ENCODE measurements at regions not wholly inside any gene's neighbourhood (a gene's known extent, or its start where the extent isn't known, plus 50 kb on each side); places are given as distances from the start of the nearest gene placed in this dataset.

- Mint-ChIP-seq H3K27ac (no peak overlapping the region), H3K4me3 (no peak overlapping the region), H3K4me1 (ENCODE audit: low read depth) (no peaks in the 10 kb centered on the region), H3K27me3 (no peaks in the 10 kb centered on the region), H3K9me3 (peaks cover 3% of the 10 kb centered on the region), H3K36me3 (ENCODE audit: low read depth) (no peaks in the 10 kb centered on the region)
- ATAC-seq (ENCODE audit: poor library complexity), result no peak
- no peak for TF ChIP-seq CTCF (IDR thresholded peaks at IDR 0.05)
- no peak overlapping the region for H3K27ac ChIP-seq (ENCODE audit: low read depth in 1 of 2, low read length in 2 of 2)
- H3K9me3 ChIP-seq (ENCODE audit: control insufficient read depth in 1 of 2, insufficient read depth in 1 of 2, low read length in 2 of 2), result peaks cover 0 to 8% of the 10 kb centered on the region in 2 experiments
- H3K4me1 ChIP-seq (ENCODE audit: insufficient read depth, low read length), result no peaks in the 10 kb centered on the region
- no peak overlapping the region for H3K4me3 ChIP-seq (ENCODE audit: low read length)
- no peaks in the 10 kb centered on the region for H3K36me3 ChIP-seq (ENCODE audit: insufficient read depth, low read length)
- no peak for DNase-seq
- intact Hi-C loops (cut with DNase I, micrococcal nuclease), result no loop called here
- CTCF ChIA-PET, result no interaction called here
- POLR2A ChIA-PET, result no interaction called here
- no peaks in the 10 kb centered on the region for H3K27me3 ChIP-seq (ENCODE audit: control insufficient read depth in 1 of 2, insufficient read depth in 2 of 2, low read length in 2 of 2)
Measured at GRCh38 chr12:16475521-16475920, 128.1 kb downstream of the MGST1 start.

DNA sequence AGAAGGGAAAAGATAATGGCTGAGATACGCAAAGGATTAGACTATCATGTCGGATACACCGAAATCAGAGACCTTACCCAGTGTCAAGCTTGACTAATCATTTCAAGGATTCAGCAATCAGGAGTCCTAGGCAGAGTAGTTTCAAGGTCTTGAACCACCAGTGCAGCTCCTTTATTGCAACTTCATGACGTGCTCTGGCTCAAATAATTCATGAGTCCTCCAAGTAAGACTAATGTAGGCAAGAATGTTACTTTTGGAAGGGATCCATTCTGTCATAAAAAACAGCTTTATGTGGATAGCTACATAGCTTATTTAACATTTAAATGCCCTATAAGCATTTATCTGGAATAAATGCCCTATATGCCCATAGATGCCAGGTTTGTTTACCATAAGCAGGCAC is 123.2 kb downstream of the LMO3 start:
- CTCF ChIA-PET, result no interaction called here
- H3K4me1 Mint-ChIP-seq (ENCODE audit: low read depth), result no peaks in the 10 kb centered on the region
- no peak overlapping the region for H3K27ac ChIP-seq (ENCODE audit: low read depth in 1 of 2, low read length in 2 of 2)
- TF ChIP-seq CTCF (IDR thresholded peaks at IDR 0.05), result no peak
- DNase-seq, result no peak
- intact Hi-C loops (cut with DNase I, micrococcal nuclease), result no loop called here
- no peaks in the 10 kb centered on the region for H3K4me1 ChIP-seq (ENCODE audit: insufficient read depth, low read length)
- no peaks in the 10 kb centered on the region for H3K27me3 ChIP-seq (ENCODE audit: control insufficient read depth in 1 of 2, insufficient read depth in 2 of 2, low read length in 2 of 2)
- peaks cover 0 to 14% of the 10 kb centered on the region in 2 experiments for H3K9me3 ChIP-seq (ENCODE audit: control insufficient read depth in 1 of 2, insufficient read depth in 1 of 2, low read length in 2 of 2)
- H3K9me3 Mint-ChIP-seq, result peaks cover 20% of the 10 kb centered on the region
- POLR2A ChIA-PET, result no interaction called here
- H3K4me3 ChIP-seq (ENCODE audit: low read length), result no peak overlapping the region
- no peak overlapping the region for H3K27ac Mint-ChIP-seq
- H3K4me3 Mint-ChIP-seq, result no peak overlapping the region
- no peak for ATAC-seq (ENCODE audit: poor library complexity)
- no peaks in the 10 kb centered on the region for H3K36me3 Mint-ChIP-seq (ENCODE audit: low read depth)
- H3K27me3 Mint-ChIP-seq, result no peaks in the 10 kb centered on the region
- H3K36me3 ChIP-seq (ENCODE audit: insufficient read depth, low read length), result no peaks in the 10 kb centered on the region

- Mint-ChIP-seq H3K4me3 (no peak overlapping the region), H3K27ac (no peak overlapping the region), H3K4me1 (ENCODE audit: low read depth) (no peaks in the 10 kb centered on the region), H3K36me3 (ENCODE audit: low read depth) (no peaks in the 10 kb centered on the region), H3K9me3 (peaks cover 6% of the 10 kb centered on the region), H3K27me3 (no peaks in the 10 kb centered on the region)
- Histone ChIP-seq H3K27ac (ENCODE audit: low read depth in 1 of 2, low read length in 2 of 2) (no peak overlapping the region), H3K4me1 (ENCODE audit: insufficient read depth, low read length) (no peaks in the 10 kb centered on the region), H3K9me3 (ENCODE audit: control insufficient read depth in 1 of 2, insufficient read depth in 1 of 2, low read length in 2 of 2) (peaks cover 0 to 3% of the 10 kb centered on the region in 2 experiments), H3K36me3 (ENCODE audit: insufficient read depth, low read length) (no peaks in the 10 kb centered on the region), H3K27me3 (ENCODE audit: control insufficient read depth in 1 of 2, insufficient read depth in 2 of 2, low read length in 2 of 2) (no peaks in the 10 kb centered on the region), H3K4me3 (ENCODE audit: low read length) (no peak overlapping the region)
- ChIA-PET CTCF (no interaction called here), POLR2A (no interaction called here)
- intact Hi-C loops (cut with DNase I, micrococcal nuclease), result no loop called here
- no peak for DNase-seq
- no peak for TF ChIP-seq CTCF (IDR thresholded peaks at IDR 0.05)
- ATAC-seq (ENCODE audit: poor library complexity), result no peak
Measured at GRCh38 chr12:16492240-16492639, 113.7 kb downstream of the LMO3 start.
